ENCODE measurements at regions not wholly inside any gene's neighbourhood (a gene's known extent, or its start where the extent isn't known, plus 50 kb on each side); places are given as distances from the start of the nearest gene placed in this dataset.

DNA sequence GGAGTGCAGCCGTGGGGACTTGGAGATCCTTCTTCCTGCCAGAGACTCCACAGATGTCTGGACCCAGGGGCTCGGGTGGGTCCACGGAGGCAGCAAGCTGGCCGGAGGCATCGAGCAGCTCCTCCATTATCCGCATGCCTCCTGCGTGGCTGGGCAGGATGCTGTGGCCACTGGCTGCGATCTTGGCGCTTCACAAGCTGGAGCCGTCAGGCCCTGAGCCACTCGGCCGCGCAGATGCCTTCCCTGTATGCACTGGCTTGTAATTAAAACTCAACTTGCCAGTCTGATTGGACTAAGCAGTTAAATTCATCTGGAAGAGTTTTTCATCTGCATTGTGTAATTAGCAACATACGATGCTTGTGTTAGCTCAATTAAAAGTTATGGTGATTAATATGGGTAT is 151.5 kb downstream of the AACS start:
- Mint-ChIP-seq H3K36me3 (ENCODE audit: insufficient read depth, unreplicated experiment) (peaks cover 6% of the 10 kb centered on the region), H3K9me3 (ENCODE audit: low read depth, unreplicated experiment) (no peaks in the 10 kb centered on the region), H3K27ac (ENCODE audit: unreplicated experiment) (no peak overlapping the region), H3K27me3 (ENCODE audit: unreplicated experiment) (peaks cover 65% of the 10 kb centered on the region), H3K4me1 (ENCODE audit: low read depth, unreplicated experiment) (peaks cover 6% of the 10 kb centered on the region), H3K4me3 (ENCODE audit: low read depth, unreplicated experiment) (no peak overlapping the region)
- no TSS peak for BruUV-seq (replicated peaks)
- intact Hi-C loops (cut with micrococcal nuclease; ENCODE audit: unreplicated experiment): no loop called here
- TF ChIP-seq, protein P1, sequence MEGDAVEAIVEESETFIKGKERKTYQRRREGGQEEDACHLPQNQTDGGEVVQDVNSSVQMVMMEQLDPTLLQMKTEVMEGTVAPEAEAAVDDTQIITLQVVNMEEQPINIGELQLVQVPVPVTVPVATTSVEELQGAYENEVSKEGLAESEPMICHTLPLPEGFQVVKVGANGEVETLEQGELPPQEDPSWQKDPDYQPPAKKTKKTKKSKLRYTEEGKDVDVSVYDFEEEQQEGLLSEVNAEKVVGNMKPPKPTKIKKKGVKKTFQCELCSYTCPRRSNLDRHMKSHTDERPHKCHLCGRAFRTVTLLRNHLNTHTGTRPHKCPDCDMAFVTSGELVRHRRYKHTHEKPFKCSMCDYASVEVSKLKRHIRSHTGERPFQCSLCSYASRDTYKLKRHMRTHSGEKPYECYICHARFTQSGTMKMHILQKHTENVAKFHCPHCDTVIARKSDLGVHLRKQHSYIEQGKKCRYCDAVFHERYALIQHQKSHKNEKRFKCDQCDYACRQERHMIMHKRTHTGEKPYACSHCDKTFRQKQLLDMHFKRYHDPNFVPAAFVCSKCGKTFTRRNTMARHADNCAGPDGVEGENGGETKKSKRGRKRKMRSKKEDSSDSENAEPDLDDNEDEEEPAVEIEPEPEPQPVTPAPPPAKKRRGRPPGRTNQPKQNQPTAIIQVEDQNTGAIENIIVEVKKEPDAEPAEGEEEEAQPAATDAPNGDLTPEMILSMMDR (IDR thresholded peaks at IDR 0.05; ENCODE audit: unreplicated experiment): no peak
- DNase-seq: no peak
- CTCF ChIA-PET: no interaction called here

DNA sequence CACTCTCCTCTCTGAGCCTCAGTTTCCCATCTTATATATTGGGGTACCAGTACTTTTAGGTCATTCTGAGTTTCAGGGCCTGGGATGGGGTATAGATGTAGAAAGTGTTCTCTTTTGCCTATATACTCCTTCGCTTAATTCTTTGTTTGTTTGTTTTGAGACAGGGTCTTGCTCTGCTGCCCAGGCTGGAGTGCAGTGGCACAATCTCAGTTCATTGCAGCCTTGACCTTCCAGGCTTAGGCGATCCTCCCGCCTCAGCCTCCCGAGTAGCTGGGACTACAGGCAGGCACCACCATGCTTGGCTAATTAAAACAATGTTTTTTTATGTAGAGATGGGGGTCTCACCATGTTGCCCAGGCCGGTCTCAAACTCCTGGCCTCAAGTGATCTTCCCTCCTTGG is 152.1 kb downstream of the AACS start:
- intact Hi-C loops (cut with micrococcal nuclease; ENCODE audit: unreplicated experiment): no loop called here
- BruUV-seq (replicated peaks): no TSS peak
- Mint-ChIP-seq H3K9me3 (ENCODE audit: low read depth, unreplicated experiment) (no peaks in the 10 kb centered on the region), H3K27ac (ENCODE audit: unreplicated experiment) (no peak overlapping the region), H3K36me3 (ENCODE audit: insufficient read depth, unreplicated experiment) (peaks cover 6% of the 10 kb centered on the region), H3K4me3 (ENCODE audit: low read depth, unreplicated experiment) (no peak overlapping the region), H3K4me1 (ENCODE audit: low read depth, unreplicated experiment) (peaks cover 6% of the 10 kb centered on the region), H3K27me3 (ENCODE audit: unreplicated experiment) (peaks cover 61% of the 10 kb centered on the region)
- TF ChIP-seq, protein P1 (IDR thresholded peaks at IDR 0.05; ENCODE audit: unreplicated experiment): no peak
- CTCF ChIA-PET: no interaction called here
- DNase-seq: no peak

DNA sequence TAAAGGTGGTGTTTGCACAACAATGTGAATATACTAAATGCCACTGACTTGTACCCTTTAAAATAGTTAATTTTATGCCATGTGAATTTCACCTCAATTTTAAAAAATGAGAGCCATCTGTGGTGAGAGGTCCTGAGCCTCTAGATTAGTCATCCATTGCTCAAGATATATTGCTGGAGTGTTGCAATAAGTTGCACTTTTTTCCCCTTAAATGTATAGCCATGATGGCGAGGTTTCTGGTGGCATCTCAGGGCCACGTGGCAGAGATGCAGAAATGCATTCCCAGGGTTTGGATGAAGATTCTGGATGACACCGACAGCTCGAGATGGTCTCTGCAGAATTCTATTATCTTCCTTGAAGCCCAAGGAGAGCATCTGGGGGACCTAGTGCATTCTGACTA is 153.7 kb downstream of the AACS start:
- TF ChIP-seq, protein P1 (IDR thresholded peaks at IDR 0.05; ENCODE audit: unreplicated experiment): no peak
- intact Hi-C loops (cut with micrococcal nuclease; ENCODE audit: unreplicated experiment): no loop called here
- peaks cover 44% of the 10 kb centered on the region for H3K27me3 Mint-ChIP-seq (ENCODE audit: unreplicated experiment)

DNA sequence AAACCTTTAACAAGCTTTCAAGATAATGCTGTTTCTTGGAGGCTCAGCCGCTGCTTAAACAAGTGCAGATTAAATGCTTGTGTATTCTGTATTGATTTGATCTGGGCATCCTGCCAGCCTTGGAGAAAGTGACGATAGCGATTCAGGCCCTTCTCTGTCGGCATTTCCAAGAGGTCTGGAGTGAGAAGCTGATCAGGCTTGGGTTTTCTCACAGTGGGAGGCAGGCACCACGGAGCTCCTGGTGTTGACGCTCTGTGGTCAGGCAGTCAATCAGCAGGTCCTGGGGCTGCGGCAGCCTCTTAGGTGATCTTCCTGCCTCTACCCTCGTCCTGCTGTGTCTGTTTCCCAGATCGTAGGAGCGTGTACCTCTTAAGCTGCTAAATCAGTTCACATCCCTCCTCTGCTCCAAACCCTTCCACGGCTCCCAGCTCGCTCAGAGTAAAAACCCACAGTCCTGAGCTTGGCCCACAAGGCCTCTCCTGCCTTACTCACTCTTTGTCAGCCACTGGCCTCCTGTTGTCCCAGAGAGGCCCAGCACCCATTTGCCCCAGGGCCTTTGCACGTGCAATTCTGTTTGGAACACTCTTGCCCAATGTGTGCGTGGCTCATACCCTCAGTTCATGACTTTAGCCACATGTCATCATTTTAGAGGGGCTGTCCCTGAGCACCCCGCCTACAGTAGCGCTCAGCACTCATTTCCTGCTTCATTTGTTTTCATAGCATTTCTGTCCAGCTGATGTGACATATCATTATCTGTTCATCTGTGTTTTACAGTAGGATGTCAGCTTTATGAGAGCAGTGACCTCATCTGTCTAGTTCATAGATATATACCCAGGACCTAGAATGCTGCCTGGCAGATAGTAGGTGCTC is 155.4 kb downstream of the AACS start:
- intact Hi-C loops (cut with micrococcal nuclease; ENCODE audit: unreplicated experiment): no loop called here
- no TSS peak for BruUV-seq (replicated peaks)
- CTCF ChIA-PET: interaction anchor here (0.6 to 1.5 kb wide), 6 partner anchors 10 to 118 kb away, joined by 3 to 6 read pairs (median 4); no protein-coding TSS in a partner anchor
- no peaks in the 10 kb centered on the region for H3K9me3 Mint-ChIP-seq (ENCODE audit: low read depth, unreplicated experiment)
- H3K4me1 Mint-ChIP-seq (ENCODE audit: low read depth, unreplicated experiment): peaks cover 6% of the 10 kb centered on the region
- H3K27ac Mint-ChIP-seq (ENCODE audit: unreplicated experiment): peak overlapping the region; percentile 34
- peaks cover 27% of the 10 kb centered on the region for H3K27me3 Mint-ChIP-seq (ENCODE audit: unreplicated experiment)
- peak; percentile 91 for DNase-seq
- TF ChIP-seq, protein P1 (IDR thresholded peaks at IDR 0.05; ENCODE audit: unreplicated experiment): no peak
- H3K36me3 Mint-ChIP-seq (ENCODE audit: insufficient read depth, unreplicated experiment): peaks cover 6% of the 10 kb centered on the region
- H3K4me3 Mint-ChIP-seq (ENCODE audit: low read depth, unreplicated experiment): peak overlapping the region; percentile 26

More for the DNA sequence above, 153.7 kb downstream of the AACS start:
- Mint-ChIP-seq H3K36me3 (ENCODE audit: insufficient read depth, unreplicated experiment) (peaks cover 6% of the 10 kb centered on the region), H3K4me1 (ENCODE audit: low read depth, unreplicated experiment) (peaks cover 6% of the 10 kb centered on the region), H3K9me3 (ENCODE audit: low read depth, unreplicated experiment) (no peaks in the 10 kb centered on the region), H3K27ac (ENCODE audit: unreplicated experiment) (no peak overlapping the region), H3K4me3 (ENCODE audit: low read depth, unreplicated experiment) (no peak overlapping the region)
- no TSS peak for BruUV-seq (replicated peaks)
- CTCF ChIA-PET: no interaction called here
- no peak for DNase-seq
